Upper lobe of left lung (tissue), 4 donors: ENCODE measurements at regions not wholly inside any gene's neighbourhood (a gene's known extent, or its start where the extent isn't known, plus 50 kb on each side); places are given as distances from the start of the nearest gene placed in this dataset.

ENCODE experiments used
- EP300 ChIP-seq, 4 donors: sonication (generic); formaldehyde crosslinking; IDR thresholded peaks; one replicate each; pipeline ENCODE4 v1.5.1; 2017; ENCODE audit warnings: antibody characterized with exemption in 4 of 4, control low read depth in 2 of 4
- POLR2A ChIP-seq, 4 donors: fragments of 450-650 bp; IDR thresholded peaks; one replicate each; pipeline ENCODE4 v1.5.1; 2016 to 2017; ENCODE audit warnings: antibody characterized with exemption in 4 of 4, mild to moderate bottlenecking in 2 of 4
- POLR2AphosphoS5 ChIP-seq, 2 donors: sonication (generic); formaldehyde crosslinking; IDR thresholded peaks; one replicate each; pipeline ENCODE4 v1.5.1; 2017; ENCODE audit warnings: antibody characterized with exemption in 2 of 2

- no peak for TF ChIP-seq POLR2AphosphoS5 (IDR thresholded peaks at IDR 0.05)
- no peak for TF ChIP-seq POLR2A (IDR thresholded peaks at IDR 0.05)
- no peak for TF ChIP-seq EP300 (IDR thresholded peaks at IDR 0.05)
Measured at GRCh38 chr11:112439614-112440013, 179.0 kb upstream of the PLET1 start.
